HG03175 (cell line): ENCODE measurements at regions not wholly inside any gene's neighbourhood (a gene's known extent, or its start where the extent isn't known, plus 50 kb on each side); places are given as distances from the start of the nearest gene placed in this dataset.
A peak's percentile ranks its signal among the peaks of the same experiment; 100 is the strongest.

ENCODE experiments used
- ATAC-seq: cut with Tn5 transposase; IDR thresholded peaks from one replicate; pipeline ENCODE4 v1.9.1; 2021; ENCODE audit warnings: mild to moderate bottlenecking, moderate library complexity; ENCODE audit not compliant: unreplicated experiment

- ATAC-seq: no peak
Observed at GRCh38 chr3:43932921-43933320, 242.2 kb downstream of the ABHD5 start.

GRCh38 chr3:43948013-43948412 lies 257.3 kb downstream of the ABHD5 start:
- no peak for ATAC-seq

DNA sequence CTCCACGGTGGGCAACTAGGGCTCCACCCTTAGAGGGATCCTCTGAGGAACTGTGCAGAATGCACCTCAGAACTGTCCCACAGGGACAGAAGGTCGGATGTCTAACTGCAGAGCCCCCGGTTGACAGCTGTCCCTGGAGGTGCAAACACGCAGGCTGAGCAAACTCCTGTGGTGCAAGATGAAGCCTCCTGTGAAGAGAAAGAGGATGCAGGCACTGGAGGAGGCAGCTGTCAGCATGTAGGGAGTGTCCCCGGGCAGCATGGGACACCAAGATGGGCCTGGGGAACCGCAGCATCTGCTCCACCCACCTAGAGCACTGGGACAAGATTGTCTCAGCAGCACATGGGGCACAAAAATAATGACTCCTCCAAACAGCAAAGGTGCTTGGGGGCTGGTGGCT lies 258.9 kb downstream of the ABHD5 start:
- no peak for ATAC-seq

- ATAC-seq: no peak
Observed at GRCh38 chr3:43950775-43951174, 260.0 kb downstream of the ABHD5 start.

GRCh38 chr3:43951813-43952212 lies 261.1 kb downstream of the ABHD5 start:
- ATAC-seq: no peak

GRCh38 chr3:43953380-43953779 lies 262.6 kb downstream of the ABHD5 start:
- no peak for ATAC-seq

GRCh38 chr3:43953814-43954692 lies 263.3 kb downstream of the ABHD5 start:
- no peak for ATAC-seq

DNA sequence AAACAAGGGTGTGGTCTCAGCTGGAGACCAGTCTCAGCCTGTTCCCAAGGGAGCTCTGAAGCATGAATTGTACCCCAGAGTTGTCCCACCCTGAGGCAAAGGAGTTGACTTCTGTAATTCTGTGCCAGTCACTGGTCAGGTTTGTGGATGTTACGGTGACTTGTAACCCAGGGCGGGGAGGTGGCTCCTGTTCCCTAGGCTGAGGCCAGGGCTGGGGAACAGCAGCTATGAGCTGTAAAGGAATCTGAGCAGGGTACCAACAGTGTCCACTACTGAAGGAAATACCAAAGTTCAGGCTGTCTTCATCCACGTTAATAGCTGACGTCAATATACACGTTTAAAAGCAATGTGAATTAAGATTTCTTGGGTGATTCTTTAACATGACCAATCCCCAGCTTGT lies 266.2 kb downstream of the ABHD5 start:
- ATAC-seq: no peak

GRCh38 chr3:43957553-43957952 lies 266.8 kb downstream of the ABHD5 start:
- ATAC-seq: no peak

GRCh38 chr3:43958005-43958770 lies 267.4 kb downstream of the ABHD5 start:
- no peak for ATAC-seq

DNA sequence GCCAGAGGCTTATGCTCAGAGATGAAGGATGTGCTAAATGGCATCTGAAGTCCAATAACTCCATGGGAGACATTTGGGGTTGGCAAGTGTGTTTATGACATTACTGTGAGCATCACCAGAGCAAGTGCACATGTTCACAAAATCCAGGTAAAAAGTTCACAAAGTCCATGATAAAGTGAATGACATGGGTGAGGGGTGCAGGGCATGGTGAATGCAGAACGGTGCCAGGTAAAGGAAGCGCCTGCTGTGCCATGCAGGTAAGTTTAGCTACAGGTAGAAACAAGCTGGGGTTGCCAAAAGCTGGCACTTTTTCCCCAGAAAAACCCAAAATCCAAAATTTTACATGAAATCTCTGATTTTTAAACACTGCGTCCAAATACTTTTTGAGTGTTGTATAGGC lies 268.2 kb downstream of the ABHD5 start:
- no peak for ATAC-seq

DNA sequence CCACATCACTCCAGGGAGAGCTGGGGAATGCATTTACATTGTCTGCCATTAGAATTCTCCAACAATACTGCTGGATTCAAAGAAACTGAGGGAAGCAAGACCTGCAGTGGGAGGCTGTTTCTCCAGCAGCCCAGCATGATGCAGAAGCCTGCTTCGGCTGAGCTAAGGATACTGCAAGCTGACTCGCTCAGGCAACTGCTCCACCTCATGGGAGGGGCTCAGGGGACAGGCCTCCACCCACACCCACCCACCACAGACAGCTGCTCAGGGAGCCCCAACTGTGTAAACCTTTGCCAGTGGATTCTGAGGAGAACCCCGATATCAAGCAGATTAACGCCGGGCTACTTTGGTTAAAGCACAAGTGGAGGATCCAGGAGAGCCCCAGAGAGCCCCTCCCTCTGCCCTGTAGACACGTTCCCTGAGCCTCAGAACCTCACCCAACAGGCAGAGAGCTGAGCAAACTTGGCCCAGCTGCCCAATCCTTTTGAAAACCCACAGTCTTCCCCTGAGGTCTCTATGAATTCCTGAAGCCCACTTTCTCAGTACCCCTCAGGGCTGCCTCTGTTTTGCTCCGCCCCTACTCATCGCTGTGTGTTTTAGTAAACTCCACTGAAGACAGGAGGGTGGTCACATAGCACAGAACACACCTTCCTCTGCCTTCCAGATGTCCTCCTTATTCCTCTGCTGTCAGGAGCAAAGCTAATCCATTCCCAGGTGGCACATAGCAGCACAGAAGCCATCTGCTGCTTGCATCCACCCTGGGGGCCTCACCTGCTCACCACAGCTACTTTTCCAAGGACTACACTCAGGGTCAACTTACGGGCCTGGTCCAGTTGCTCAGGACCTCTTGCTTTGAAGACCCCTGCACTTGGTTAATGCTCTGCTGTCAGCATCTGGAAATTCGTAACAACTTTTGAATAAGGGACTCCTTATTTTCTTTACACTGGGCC lies 269.0 kb downstream of the ABHD5 start:
- ATAC-seq: no peak

DNA sequence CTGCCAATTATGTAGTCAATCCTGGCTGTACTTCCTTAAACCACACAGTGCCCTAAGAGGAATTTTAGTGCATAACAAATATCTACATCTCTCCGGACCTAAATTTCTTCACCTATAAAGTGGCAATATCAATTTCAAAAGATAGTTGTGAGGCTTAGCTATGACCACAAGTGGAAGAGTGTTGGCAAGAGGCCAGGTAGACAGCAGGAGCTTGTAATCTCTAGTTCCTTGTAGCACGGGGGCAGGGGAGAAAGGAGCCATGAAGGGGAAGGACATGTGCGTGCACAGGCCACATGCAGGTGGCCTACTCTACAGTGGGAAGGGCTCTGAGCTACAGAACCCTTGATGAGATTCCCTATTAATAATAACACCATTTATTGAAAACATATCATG lies 269.7 kb downstream of the ABHD5 start:
- ATAC-seq: no peak

DNA sequence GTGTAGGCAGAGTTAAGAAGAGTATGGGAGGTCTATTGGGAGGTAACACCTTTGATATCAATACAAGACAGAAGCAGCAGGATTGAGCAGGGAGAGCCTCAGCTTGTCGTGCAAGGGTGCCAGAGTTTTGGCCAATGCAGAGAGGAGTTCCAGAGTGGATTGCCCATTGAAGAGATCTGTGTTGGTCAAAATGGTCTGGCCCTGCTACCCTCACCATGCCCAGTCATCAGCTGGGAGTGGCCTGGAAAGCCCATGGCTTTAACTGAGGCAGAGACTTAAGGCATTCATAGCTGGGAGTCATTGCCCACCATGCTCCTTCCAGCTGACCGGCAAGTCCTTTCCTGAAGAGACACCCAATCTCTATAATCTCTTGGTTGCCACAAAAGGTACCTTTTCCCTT lies 271.3 kb downstream of the ABHD5 start:
- ATAC-seq: no peak

- ATAC-seq: no peak
Observed at GRCh38 chr3:43963208-43963607, 272.5 kb downstream of the ABHD5 start.

DNA sequence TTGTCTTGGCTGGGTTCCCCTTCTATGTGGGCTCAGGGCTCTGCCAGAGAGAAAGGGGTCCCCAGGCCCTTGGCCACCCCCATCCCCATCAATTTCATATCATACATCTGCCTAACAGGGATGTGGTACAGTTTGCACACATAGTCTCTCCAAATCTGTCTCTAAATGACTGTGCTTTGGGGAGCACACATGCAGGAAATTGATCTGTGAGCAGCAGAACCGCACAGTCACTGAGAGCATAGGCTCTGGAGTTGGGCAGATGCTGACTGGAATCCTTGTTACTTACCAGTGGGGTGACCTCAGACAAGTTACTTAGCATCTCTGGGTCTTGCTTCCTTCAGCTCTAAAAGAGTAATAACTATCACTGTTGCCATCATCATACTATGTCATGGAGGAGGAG lies 273.9 kb downstream of the ABHD5 start:
- ATAC-seq: no peak

- no peak for ATAC-seq
Observed at GRCh38 chr3:43965656-43966055, 274.9 kb downstream of the ABHD5 start.

GRCh38 chr3:43966126-43966525 lies 275.4 kb downstream of the ABHD5 start:
- ATAC-seq: peak; percentile 49

DNA sequence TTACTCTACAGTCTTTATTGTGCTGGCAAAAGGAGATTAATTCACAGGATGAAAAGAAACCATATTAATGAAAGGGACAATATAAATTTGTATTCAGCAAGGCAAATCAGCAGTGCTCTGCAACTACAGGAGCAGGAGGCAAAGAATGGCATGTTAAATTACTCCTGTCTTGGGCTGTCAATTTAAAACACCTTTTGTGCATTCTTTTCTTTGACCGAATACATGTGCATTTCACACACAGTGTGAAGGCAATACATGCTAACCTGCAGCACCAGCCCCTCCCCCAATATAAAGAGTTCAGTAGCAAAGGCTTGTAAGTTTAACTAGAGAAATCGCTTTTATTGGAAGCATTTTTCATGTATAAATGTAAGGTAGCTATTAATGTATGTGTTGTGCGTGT lies 275.2 kb upstream of the TOPAZ1 start:
- no peak for ATAC-seq

DNA sequence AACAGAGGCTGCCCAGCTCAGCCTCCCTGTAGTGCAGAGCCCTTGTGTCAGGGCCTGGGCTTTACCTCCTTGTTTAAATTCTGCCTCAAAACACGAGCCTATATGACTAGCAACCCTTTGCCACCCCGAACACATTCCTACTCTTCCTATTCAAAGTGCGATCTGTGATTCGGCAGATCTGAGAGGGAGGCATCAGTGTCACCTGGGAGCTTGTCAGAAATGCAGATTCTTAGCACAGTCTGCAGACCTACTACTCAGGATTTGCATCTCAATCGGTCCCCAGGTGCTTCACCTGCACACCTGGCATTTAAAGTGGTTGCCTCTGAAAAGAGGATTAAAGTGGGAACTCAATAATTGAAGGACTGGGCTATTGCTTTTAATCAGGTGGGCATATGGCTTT lies 273.2 kb upstream of the TOPAZ1 start:
- no peak for ATAC-seq

DNA sequence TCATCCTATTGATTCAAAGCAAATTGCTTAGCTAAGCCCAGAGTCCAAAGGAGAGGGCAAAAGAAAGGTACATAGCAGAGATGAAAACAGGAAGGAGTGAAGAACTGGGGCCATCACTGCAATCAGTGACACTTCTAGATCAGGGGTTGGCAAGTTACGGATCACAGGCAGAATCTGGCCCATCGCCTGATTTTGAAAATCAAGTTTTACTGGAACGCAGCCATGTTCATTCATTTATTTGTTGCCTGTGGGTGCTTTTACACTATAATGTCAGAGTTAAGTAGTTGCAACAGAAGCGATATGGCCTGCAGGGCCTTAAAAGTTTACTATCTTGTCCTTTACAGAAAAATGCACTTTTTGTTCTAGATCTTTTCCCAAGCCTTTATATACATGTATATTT lies 271.7 kb upstream of the TOPAZ1 start:
- no peak for ATAC-seq
